ENCODE measurements at regions not wholly inside any gene's neighbourhood (a gene's known extent, or its start where the extent isn't known, plus 50 kb on each side); places are given as distances from the start of the nearest gene placed in this dataset.
"Not testable (repeated sequence)": the region's sequence is repeated elsewhere in the genome, so short reads cannot be mapped to it uniquely, and the experiment has no call there.

- not testable (repeated sequence) for DNase-seq
These were observed 55.7 kb upstream of the FNDC3B start for GRCh38 chr3:171983685-171984084.

- DNase-seq = no peak
These were observed 54.5 kb upstream of the FNDC3B start for GRCh38 chr3:171984883-171985282.

GRCh38 chr3:171986176-171986575, 53.2 kb upstream of the FNDC3B start:
- no peak for DNase-seq

- no peak for DNase-seq
These were observed 52.4 kb upstream of the FNDC3B start for GRCh38 chr3:171986757-171987518.
